GM12872 (cell line): ENCODE measurements at regions not wholly inside any gene's neighbourhood (a gene's known extent, or its start where the extent isn't known, plus 50 kb on each side); places are given as distances from the start of the nearest gene placed in this dataset.

Experiments
- CTCF ChIP-seq: IDR thresholded peaks from 3 replicates; pipeline ENCODE4 v1.5.1; 2011; ENCODE audit warnings: low read depth, mild to moderate bottlenecking, low read length, moderate library complexity; ENCODE audit not compliant: insufficient read depth

- TF ChIP-seq CTCF: no peak
Observed at GRCh38 chr15:26075770-26076169, 212.6 kb upstream of the ATP10A start.

DNA sequence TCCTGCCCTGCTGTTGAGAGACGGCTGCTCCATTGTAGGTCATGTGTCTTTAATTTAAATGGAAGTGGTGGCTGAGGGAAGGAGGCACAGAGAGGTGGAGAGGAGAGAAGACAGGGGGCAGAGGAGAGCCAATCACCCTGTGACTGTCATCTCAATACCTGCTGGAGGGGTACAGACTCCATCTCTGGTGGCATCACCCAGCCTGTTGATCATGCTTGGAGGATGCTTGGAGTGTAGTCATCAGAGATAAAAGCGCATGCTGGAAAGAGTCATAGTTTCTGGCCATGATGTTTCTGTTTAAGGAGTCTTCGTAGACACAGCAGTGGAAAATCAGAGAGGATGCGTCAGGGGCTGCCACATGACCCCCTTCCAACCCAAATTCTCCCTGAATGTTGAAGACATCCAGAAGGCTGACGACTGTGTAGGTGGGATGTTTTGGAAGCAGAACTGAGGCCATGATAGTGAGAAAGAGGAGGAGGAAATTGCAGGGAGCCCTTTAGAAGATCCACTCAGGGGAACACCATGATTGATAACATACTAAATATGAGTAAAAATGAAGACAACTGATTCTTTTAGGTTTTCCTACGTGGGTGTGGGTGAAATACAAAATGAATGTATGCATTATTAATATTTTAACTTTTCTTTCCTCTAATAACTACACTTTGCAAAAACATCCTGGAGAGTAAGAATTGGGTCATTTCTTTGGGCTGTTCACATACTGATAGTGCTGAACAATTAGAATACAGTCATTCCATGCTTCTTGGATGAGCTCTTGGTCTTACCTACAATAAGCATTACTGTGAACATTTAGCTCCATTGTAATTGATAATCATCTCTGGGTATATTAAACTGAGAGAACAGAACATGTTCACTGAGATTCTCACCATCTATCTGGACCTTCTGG lies 210.6 kb upstream of the ATP10A start:
- TF ChIP-seq CTCF: no peak

GRCh38 chr15:26070095-26070532 lies 207.0 kb upstream of the ATP10A start:
- TF ChIP-seq CTCF: no peak

DNA sequence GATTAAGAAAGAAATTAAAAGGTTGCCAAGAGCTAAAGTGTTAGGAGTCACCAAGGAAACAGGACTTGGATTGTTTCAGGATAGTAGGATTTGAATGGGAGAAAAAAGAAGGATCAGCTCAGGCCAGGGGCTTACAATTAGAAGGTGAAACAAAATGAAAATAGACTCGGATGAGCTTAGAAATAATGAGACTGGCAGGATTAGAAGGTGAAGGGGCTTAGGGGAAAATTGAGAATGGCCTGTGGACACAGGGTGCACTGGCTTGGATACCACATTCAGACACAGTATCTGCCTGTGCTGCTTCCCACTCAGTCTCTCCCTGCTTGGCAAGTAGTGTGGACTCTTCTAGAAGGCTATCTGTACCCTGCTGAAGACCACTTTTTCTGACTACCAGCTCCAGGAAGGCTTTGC lies 206.1 kb upstream of the ATP10A start:
- TF ChIP-seq CTCF: no peak

GRCh38 chr15:26066896-26067295 lies 203.8 kb upstream of the ATP10A start:
- no peak for TF ChIP-seq CTCF

DNA sequence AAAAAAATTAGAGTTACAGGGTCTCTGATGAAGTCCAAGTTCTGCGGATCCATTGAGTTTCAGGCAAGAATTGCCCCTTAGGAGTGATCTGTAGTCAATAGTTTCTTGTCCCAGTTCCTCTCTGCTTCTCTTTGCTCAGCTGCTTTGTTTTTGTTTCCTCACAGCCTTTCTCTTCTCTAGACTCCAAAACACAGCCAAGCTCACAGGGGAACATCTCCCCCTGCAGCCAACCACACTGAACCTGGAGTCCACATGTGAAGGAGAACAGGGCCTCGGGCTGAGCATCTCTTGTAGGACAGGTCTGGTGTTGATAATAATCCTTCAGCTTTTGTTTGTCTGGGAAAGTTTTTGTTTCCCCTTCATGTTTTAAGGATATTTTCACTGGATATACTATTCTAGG lies 202.6 kb upstream of the ATP10A start:
- TF ChIP-seq CTCF: no peak

DNA sequence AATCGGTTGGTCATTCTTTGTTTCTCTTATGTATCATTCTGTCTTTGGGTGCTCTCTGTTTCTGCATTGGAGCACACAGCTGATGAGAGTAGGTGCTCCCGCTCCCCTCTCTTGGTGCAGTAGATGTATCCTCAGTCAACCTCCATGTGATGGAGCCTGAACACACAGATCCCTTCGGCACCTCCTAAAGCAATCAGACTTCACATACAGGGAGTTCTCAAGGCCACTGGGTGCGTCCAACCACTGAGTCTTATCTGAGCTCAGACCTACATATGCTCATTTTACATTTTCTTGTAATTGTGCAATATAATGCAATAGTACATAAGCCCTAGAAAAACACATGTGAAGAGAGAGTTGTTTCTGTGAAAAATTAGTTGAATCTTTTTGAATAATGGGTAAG lies 198.1 kb upstream of the ATP10A start:
- no peak for TF ChIP-seq CTCF
